ENCODE measurements at regions not wholly inside any gene's neighbourhood (a gene's known extent, or its start where the extent isn't known, plus 50 kb on each side); places are given as distances from the start of the nearest gene placed in this dataset.
A peak's percentile ranks its signal among the peaks of the same experiment; 100 is the strongest.

- H3K4me3 ChIP-seq (ENCODE audit: low read depth, poor library complexity, severe bottlenecking), result no peak overlapping the region
- intact Hi-C loops (cut with DNase I; ENCODE audit: low total_unique reads), result no loop called here
- no peak for TF ChIP-seq POLR2A (IDR thresholded peaks at IDR 0.05)
- TF ChIP-seq CTCF (IDR thresholded peaks at IDR 0.05), result no peak
- no peak for DNase-seq (ENCODE audit: low spot score in 2 of 2)
Observed at GRCh38 chr11:43994196-43994595, 51.8 kb downstream of the C11orf96 start.

GRCh38 chr11:43996318-43996717 lies 51.5 kb upstream of the ACCSL start:
- H3K4me3 ChIP-seq (ENCODE audit: low read depth, poor library complexity, severe bottlenecking), result no peak overlapping the region
- intact Hi-C loops (cut with DNase I; ENCODE audit: low total_unique reads), result no loop called here
- TF ChIP-seq CTCF (IDR thresholded peaks at IDR 0.05), result no peak
- TF ChIP-seq POLR2A (IDR thresholded peaks at IDR 0.05), result no peak
- peak in 1 of 2 donors; percentile 53 for DNase-seq (ENCODE audit: low spot score in 2 of 2)
- 79 to 97% methylated on average over 4 of the region's 4 CpGs for WGBS, 2 donors

- TF ChIP-seq CTCF (IDR thresholded peaks at IDR 0.05) (no peak), POLR2A (IDR thresholded peaks at IDR 0.05) (no peak)
- WGBS, 2 donors, result 42 to 45% methylated on average over 15 of the region's 15 CpGs
- H3K4me3 ChIP-seq (ENCODE audit: low read depth, poor library complexity, severe bottlenecking), result no peak overlapping the region
- intact Hi-C loops (cut with DNase I; ENCODE audit: low total_unique reads), result no loop called here
- DNase-seq (ENCODE audit: low spot score in 2 of 2), result peak in 1 of 2 donors; percentile 31
Observed at GRCh38 chr11:43997022-43997660, 50.6 kb upstream of the ACCSL start.
